GM23248 (cell line): ENCODE measurements at regions not wholly inside any gene's neighbourhood (a gene's known extent, or its start where the extent isn't known, plus 50 kb on each side); places are given as distances from the start of the nearest gene placed in this dataset.

Experiments
- EZH2 ChIP-seq: fragments of 200-600 bp; sonication (generic); IDR thresholded peaks from 2 replicates; pipeline ENCODE4 v1.6.1; 2018; ENCODE audit warnings: antibody characterized with exemption, mild to moderate bottlenecking; ENCODE audit not compliant: insufficient read depth, poor library complexity, severe bottlenecking
- EZH2phosphoT487 ChIP-seq: fragments of 200-600 bp; sonication (generic); IDR thresholded peaks from 2 replicates; pipeline ENCODE4 v1.6.1; 2018; ENCODE audit warnings: antibody characterized with exemption, moderate library complexity, mild to moderate bottlenecking, low read depth; ENCODE audit not compliant: insufficient read depth

DNA sequence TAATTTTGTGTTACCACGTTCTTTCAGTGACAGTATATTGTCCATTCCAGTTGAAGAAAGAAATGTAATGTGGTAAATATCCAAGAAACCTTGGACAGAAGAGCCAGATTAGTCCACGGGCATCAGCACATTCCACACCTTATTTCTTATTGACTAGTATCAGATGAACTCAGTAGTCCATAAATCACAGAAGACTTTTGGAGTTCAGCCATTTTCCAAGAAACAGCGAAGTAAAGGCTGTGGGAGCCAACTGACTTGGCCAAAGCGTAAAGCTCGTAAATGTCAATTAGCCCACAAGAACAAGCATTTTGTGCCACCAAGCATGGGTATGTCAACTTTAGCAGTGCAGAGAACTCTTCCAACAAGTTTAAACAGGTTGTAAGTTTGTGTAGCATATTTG lies 60.2 kb upstream of the STARD4 start:
- TF ChIP-seq EZH2phosphoT487, result no peak
- no peak for TF ChIP-seq EZH2
